SH-SY5Y (cell line): ENCODE measurements at regions not wholly inside any gene's neighbourhood (a gene's known extent, or its start where the extent isn't known, plus 50 kb on each side); places are given as distances from the start of the nearest gene placed in this dataset.

Experiments used
- GATA2 ChIP-seq: IDR thresholded peaks from 2 replicates; pipeline ENCODE4 v1.6.1; 2011; ENCODE audit warnings: mild to moderate bottlenecking, low read depth, low read length
- GATA3 ChIP-seq: IDR thresholded peaks from 2 replicates; pipeline ENCODE4 v1.6.1; 2011; ENCODE audit warnings: low read depth, mild to moderate bottlenecking, low read length, moderate library complexity

DNA sequence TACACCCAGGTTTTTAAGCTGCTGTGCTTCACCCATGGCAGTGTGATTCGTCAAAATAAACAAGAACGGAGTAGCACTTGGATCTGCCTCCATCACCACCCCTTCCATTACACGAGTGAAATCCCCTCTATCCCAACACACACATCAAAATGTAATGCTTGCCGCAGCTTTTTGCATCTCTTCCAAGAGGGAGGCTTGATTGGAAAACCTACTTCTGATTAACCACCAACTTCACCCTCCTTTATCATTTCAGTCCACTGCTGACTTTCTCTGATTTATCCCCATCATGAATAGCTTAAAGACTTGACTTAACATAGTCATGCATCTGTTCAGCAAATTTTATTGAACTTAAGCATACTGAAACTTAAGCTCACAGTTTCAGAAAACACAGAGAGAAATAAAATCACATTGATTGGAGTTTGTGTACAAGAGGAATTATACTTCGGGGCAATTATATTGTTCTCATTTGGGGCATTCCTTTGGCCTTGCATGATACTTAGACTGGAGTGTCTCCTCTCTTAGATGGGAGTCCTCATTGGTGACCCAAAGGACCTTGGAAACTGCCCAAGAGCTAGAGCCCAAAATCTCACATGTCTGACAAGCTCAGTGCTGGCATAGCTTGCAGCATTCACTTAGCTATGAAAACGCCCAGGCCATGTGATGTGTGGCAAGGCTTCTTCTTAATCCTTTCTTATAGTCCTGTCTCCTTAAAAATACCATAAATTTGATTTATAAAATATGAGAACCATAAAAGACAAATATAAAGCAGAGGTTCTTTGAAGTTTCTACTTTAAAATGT lies 124.3 kb upstream of the UMPS start:
- no peak for TF ChIP-seq GATA3
- no peak for TF ChIP-seq GATA2
